ENCODE measurements at regions not wholly inside any gene's neighbourhood (a gene's known extent, or its start where the extent isn't known, plus 50 kb on each side); places are given as distances from the start of the nearest gene placed in this dataset.

- TF ChIP-seq, protein P1, sequence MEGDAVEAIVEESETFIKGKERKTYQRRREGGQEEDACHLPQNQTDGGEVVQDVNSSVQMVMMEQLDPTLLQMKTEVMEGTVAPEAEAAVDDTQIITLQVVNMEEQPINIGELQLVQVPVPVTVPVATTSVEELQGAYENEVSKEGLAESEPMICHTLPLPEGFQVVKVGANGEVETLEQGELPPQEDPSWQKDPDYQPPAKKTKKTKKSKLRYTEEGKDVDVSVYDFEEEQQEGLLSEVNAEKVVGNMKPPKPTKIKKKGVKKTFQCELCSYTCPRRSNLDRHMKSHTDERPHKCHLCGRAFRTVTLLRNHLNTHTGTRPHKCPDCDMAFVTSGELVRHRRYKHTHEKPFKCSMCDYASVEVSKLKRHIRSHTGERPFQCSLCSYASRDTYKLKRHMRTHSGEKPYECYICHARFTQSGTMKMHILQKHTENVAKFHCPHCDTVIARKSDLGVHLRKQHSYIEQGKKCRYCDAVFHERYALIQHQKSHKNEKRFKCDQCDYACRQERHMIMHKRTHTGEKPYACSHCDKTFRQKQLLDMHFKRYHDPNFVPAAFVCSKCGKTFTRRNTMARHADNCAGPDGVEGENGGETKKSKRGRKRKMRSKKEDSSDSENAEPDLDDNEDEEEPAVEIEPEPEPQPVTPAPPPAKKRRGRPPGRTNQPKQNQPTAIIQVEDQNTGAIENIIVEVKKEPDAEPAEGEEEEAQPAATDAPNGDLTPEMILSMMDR (IDR thresholded peaks at IDR 0.05; ENCODE audit: insufficient read depth, low read depth, low read length): no peak
- no peak for TF ChIP-seq EZH2 (IDR thresholded peaks at IDR 0.05; ENCODE audit: insufficient read depth, low read length)
Measured at GRCh38 chr6:165181951-165182414, 127.4 kb downstream of the C6orf118 start.
